ENCODE measurements at regions not wholly inside any gene's neighbourhood (a gene's known extent, or its start where the extent isn't known, plus 50 kb on each side); places are given as distances from the start of the nearest gene placed in this dataset.

GRCh38 chr17:55654022-55654421 is 68.6 kb downstream of the TMEM100 start:
- no peak overlapping the region for H2BK12ac ChIP-seq (ENCODE audit: low read depth, low read length)
- H2BK5ac ChIP-seq (ENCODE audit: low read depth, low read length): no peak overlapping the region
- H4K20me1 ChIP-seq (replicated peaks in 1 of 2; ENCODE audit: control insufficient read depth in 1 of 2, insufficient read depth in 2 of 2, low read length in 2 of 2): no peaks in the 10 kb centered on the region
- WGBS, 2 experiments (ENCODE audit: extremely low coverage in 1 of 2, insufficient coverage in 1 of 2, insufficient read length in 1 of 2, insufficient replicate concordance in 2 of 2, low coverage in 1 of 2, low lambda C conversion rate in 2 of 2, missing lambda C conversion rate in 1 of 2): 91% methylated on average over 2 of the region's 2 CpGs; no CpG with 5 or more reads in 1 of the 2 experiments
- H3K23me2 ChIP-seq (ENCODE audit: low read depth, low read length): no peaks in the 10 kb centered on the region
- H3K9me3 ChIP-seq (ENCODE audit: insufficient read depth in 2 of 2, low read depth in 1 of 2, low read length in 1 of 2): no peaks in the 10 kb centered on the region
- no peaks in the 10 kb centered on the region for H3K79me1 ChIP-seq (ENCODE audit: low read depth, low read length)
- H3K18ac ChIP-seq (ENCODE audit: extremely low read depth, low read length): no peak overlapping the region
- CTCF ChIA-PET (ENCODE audit: partially characterized antibody): no interaction called here
- H3K56ac ChIP-seq (replicated peaks; ENCODE audit: insufficient read length, low read depth, low read length): no peak overlapping the region
- H2BK120ac ChIP-seq (replicated peaks; ENCODE audit: low read depth, low read length): no peak overlapping the region
- no peak overlapping the region for H2AK5ac ChIP-seq (ENCODE audit: low read depth, low read length)
- no peak overlapping the region for H3K4me3 ChIP-seq (ENCODE audit: extremely low read depth in 1 of 4, insufficient read depth in 2 of 4, low read depth in 3 of 4, low read length in 4 of 4)
- no peak overlapping the region for H3K9ac ChIP-seq (replicated peaks in 1 of 4; ENCODE audit: extremely low read depth in 1 of 4, low read depth in 3 of 4, low read length in 3 of 4)
- no peak overlapping the region for H2BK20ac ChIP-seq (ENCODE audit: low read length)
- FAIRE-seq: no peak
- H4K5ac ChIP-seq (ENCODE audit: insufficient read length, low read depth, low read length): no peak overlapping the region
- H3K36me3 ChIP-seq (ENCODE audit: control insufficient read depth in 2 of 4, insufficient read depth in 4 of 4, low read length in 3 of 4): no peaks in the 10 kb centered on the region
- H2BK15ac ChIP-seq (ENCODE audit: low read length): no peak overlapping the region
- H2AFZ ChIP-seq (ENCODE audit: low read length): no peak overlapping the region
- POLR2A ChIA-PET (ENCODE audit: partially characterized antibody): no interaction called here
- H3K23ac ChIP-seq (ENCODE audit: insufficient read length): no peak overlapping the region
- no peak overlapping the region for H4K8ac ChIP-seq (ENCODE audit: extremely low read depth, insufficient read depth, low read length)
- no peak overlapping the region for H3K4me2 ChIP-seq (ENCODE audit: insufficient read depth in 1 of 2, low read depth in 2 of 2, low read length in 2 of 2)
- no peaks in the 10 kb centered on the region for H3K27me3 ChIP-seq (replicated peaks in 1 of 4; ENCODE audit: control insufficient read depth in 3 of 4, extremely low read depth in 1 of 4, insufficient read depth in 3 of 4, low read length in 3 of 4)
- H3K4me1 ChIP-seq (replicated peaks in 1 of 4; ENCODE audit: control insufficient read depth in 3 of 4, insufficient read depth in 4 of 4, low read length in 3 of 4): no peaks in the 10 kb centered on the region; a peak in 1 of 7 replicates
- H3K4ac ChIP-seq (replicated peaks; ENCODE audit: insufficient read length, low read depth, low read length): no peak overlapping the region
- DNase-seq (ENCODE audit: low read depth in 1 of 2, low spot score in 2 of 2): no peak
- no peak overlapping the region for H3K27ac ChIP-seq (ENCODE audit: low read depth, low read length)
- TF ChIP-seq CBX8 (IDR thresholded peaks at IDR 0.05; ENCODE audit: borderline replicate concordance, low read depth, low read length) (no peak), GTF2F1 (IDR thresholded peaks at IDR 0.05; ENCODE audit: borderline replicate concordance, low read depth, low read length) (no peak), CHD2 (IDR thresholded peaks at IDR 0.05; ENCODE audit: low read length) (no peak), PHF8 (conservative IDR thresholded peaks at IDR 0.05; ENCODE audit: low read depth, low read length) (no peak), TEAD4 (IDR thresholded peaks at IDR 0.05; ENCODE audit: low read depth, low read length) (no peak)
- TF ChIP-seq, protein P1, sequence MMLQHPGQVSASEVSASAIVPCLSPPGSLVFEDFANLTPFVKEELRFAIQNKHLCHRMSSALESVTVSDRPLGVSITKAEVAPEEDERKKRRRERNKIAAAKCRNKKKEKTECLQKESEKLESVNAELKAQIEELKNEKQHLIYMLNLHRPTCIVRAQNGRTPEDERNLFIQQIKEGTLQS (IDR thresholded peaks at IDR 0.05; ENCODE audit: insufficient read depth, low read depth, low read length): no peak
- no peak overlapping the region for H4K91ac ChIP-seq (replicated peaks; ENCODE audit: insufficient read length, low read length)
- H3K79me2 ChIP-seq (ENCODE audit: control insufficient read depth in 1 of 2, insufficient read depth in 2 of 2, low read length in 2 of 2): no peaks in the 10 kb centered on the region
- no peak overlapping the region for H3K14ac ChIP-seq (ENCODE audit: insufficient read length)

All from H1 (cell line).